ENCODE measurements at regions not wholly inside any gene's neighbourhood (a gene's known extent, or its start where the extent isn't known, plus 50 kb on each side); places are given as distances from the start of the nearest gene placed in this dataset.

GRCh38 chr20:53722515-53723036, 128.9 kb upstream of the ZNF217 start:
- TF ChIP-seq GATA2 (IDR thresholded peaks at IDR 0.05; ENCODE audit: low read depth, low read length) (no peak), GATA3 (IDR thresholded peaks at IDR 0.05; ENCODE audit: low read depth, low read length) (no peak)
